Type B pancreatic cell (in vitro differentiated cells): ENCODE measurements at regions not wholly inside any gene's neighbourhood (a gene's known extent, or its start where the extent isn't known, plus 50 kb on each side); places are given as distances from the start of the nearest gene placed in this dataset.

Experiments used
- DNase-seq: peaks from one replicate; pipeline ENCODE4 v3.0.0; 2021; ENCODE audit warnings: mixed read lengths; ENCODE audit not compliant: unreplicated experiment; ENCODE audit errors: extremely low spot score
- H3K27ac Mint-ChIP-seq: 2 replicates; pipeline ENCODE4 v1.8.0; 2021; ENCODE audit warnings: mild to moderate bottlenecking, mixed read lengths
- H3K27me3 Mint-ChIP-seq: 2 replicates; pipeline ENCODE4 v1.8.0; 2021; ENCODE audit warnings: mixed read lengths
- H3K36me3 Mint-ChIP-seq: 2 replicates; pipeline ENCODE4 v1.8.0; 2021; ENCODE audit warnings: mixed read lengths
- H3K4me1 Mint-ChIP-seq: one replicate; pipeline ENCODE4 v1.8.0; 2021; ENCODE audit warnings: mixed read lengths; ENCODE audit not compliant: unreplicated experiment
- H3K4me3 Mint-ChIP-seq: 2 replicates; pipeline ENCODE4 v1.8.0; 2021; ENCODE audit warnings: mild to moderate bottlenecking, mixed read lengths
- H3K9me3 Mint-ChIP-seq: 2 replicates; pipeline ENCODE4 v1.8.0; 2021; ENCODE audit warnings: mixed read lengths
- TF ChIP-seq, protein P1 (sequence below): fragments of 200-600 bp; sonication (generic); conservative IDR thresholded peaks from 2 replicates; pipeline ENCODE4 v1.5.0; 2021; ENCODE audit warnings: antibody characterized with exemption, mild to moderate bottlenecking

DNA sequence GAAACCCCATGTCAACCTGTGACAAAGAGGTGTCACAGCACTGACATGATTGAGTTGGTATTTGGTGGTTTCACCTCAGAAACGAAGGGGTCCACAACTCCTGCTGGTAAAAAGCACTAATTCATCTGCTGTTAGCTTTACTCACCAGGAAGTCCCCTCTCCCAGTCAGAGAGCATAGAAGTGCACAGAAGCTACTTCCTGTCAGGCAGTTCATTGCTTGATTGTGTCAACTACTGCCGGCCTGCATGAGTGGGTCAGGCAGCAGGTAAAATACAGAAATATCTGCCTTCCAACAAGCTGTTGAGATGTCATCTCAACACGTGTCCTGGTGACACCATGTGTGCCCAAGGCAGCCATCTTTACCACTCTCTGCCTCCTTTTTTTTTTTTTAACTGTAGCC is 596.6 kb upstream of the NR2F2 start:
- no peak overlapping the region for H3K4me3 Mint-ChIP-seq
- H3K27ac Mint-ChIP-seq = no peak overlapping the region
- H3K27me3 Mint-ChIP-seq = no peaks in the 10 kb centered on the region
- TF ChIP-seq, protein P1, sequence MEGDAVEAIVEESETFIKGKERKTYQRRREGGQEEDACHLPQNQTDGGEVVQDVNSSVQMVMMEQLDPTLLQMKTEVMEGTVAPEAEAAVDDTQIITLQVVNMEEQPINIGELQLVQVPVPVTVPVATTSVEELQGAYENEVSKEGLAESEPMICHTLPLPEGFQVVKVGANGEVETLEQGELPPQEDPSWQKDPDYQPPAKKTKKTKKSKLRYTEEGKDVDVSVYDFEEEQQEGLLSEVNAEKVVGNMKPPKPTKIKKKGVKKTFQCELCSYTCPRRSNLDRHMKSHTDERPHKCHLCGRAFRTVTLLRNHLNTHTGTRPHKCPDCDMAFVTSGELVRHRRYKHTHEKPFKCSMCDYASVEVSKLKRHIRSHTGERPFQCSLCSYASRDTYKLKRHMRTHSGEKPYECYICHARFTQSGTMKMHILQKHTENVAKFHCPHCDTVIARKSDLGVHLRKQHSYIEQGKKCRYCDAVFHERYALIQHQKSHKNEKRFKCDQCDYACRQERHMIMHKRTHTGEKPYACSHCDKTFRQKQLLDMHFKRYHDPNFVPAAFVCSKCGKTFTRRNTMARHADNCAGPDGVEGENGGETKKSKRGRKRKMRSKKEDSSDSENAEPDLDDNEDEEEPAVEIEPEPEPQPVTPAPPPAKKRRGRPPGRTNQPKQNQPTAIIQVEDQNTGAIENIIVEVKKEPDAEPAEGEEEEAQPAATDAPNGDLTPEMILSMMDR = no peak
- peaks cover 10% of the 10 kb centered on the region for H3K4me1 Mint-ChIP-seq
- DNase-seq = no peak
- H3K36me3 Mint-ChIP-seq = peaks cover 5% of the 10 kb centered on the region
- peaks cover 17% of the 10 kb centered on the region for H3K9me3 Mint-ChIP-seq

DNA sequence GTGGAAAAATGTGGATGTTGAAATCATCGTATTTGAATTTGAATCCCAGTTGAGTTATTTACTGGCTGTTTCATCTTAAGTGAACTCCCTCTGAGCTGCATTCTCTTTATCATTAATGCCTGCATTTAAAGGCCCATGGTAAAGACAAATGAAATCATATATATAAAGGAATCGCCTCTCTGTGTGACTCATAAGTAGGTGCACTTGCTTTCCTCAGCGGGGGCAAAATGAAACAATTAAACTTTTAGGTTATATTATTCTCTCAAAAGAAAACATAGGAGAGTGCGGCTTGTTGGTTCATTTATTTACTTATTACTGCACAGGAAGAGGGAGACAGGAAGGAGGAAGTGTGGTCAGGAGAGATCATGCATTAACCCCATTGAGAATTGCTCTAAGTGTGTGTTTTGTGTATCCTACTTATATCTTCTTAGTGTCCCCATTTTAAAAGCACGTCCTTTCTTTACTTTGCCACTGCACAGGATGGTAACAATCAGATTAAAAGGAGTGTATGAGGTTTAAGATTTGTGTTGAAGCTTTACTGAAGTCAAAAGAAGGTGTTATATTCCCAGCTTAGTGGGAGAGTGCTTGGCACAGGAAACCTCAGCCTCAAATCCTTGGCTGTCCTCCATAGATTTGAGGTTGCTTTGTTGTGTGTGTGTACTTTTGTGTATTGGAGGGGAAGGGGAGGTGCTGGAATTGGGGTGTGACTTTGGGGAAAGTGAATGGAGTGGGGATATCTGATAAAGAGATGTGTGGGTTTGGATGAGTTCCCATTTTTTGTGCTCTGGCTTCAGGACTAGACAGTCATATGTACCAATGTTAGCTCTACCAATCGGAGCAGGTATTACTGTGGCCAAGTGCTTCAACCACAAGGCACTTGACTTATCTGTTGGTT is 595.8 kb upstream of the NR2F2 start:
- Mint-ChIP-seq H3K9me3 (peaks cover 17% of the 10 kb centered on the region), H3K27ac (peak overlapping the region; percentile 7), H3K27me3 (no peaks in the 10 kb centered on the region), H3K4me1 (peaks cover 10% of the 10 kb centered on the region), H3K36me3 (peaks cover 5% of the 10 kb centered on the region), H3K4me3 (no peak overlapping the region)
- TF ChIP-seq, protein P1 = no peak
- DNase-seq = no peak

DNA sequence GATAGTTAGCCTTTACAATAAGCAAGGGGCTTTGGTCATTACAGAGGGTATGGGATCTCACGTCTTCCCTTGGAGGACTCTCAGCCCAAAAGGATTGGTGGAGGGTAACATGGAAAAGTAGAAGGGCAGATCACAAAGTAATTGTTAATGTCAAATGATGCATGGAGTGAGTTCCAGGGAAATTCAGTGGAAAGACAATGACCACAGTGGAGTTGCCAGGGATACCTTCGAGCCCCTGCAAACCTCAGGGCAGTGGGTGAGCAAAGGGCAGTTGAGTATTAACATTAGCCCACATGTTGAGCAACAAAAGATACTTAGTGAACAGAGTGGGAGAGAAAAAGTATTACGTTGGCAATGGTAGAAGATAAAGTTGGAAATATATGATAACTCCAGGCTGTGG is 593.4 kb upstream of the NR2F2 start:
- H3K4me1 Mint-ChIP-seq = peaks cover 10% of the 10 kb centered on the region
- H3K27ac Mint-ChIP-seq = no peak overlapping the region
- TF ChIP-seq, protein P1 = no peak
- H3K27me3 Mint-ChIP-seq = no peaks in the 10 kb centered on the region
- H3K36me3 Mint-ChIP-seq = peaks cover 5% of the 10 kb centered on the region
- H3K9me3 Mint-ChIP-seq = peaks cover 17% of the 10 kb centered on the region
- no peak for DNase-seq
- no peak overlapping the region for H3K4me3 Mint-ChIP-seq

DNA sequence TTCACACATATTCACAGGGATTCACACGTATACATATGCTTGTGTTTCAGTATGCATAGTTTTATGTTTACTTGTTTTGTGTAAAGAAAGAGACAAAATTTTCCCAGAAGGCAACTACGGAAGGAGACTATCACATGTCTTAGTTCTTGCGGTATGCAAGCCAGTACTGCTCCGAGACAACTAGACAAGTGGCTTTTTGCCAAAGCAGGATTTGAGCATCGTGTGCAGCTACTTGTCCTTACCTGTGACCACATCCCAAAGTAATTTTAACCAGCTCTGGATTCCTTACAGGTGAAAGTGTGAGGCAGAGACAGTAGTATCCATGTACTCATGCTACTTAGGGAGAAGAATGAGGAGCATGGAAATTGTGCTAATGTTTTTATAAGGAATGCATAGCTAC is 591.4 kb upstream of the NR2F2 start:
- DNase-seq = no peak
- H3K4me1 Mint-ChIP-seq = peaks cover 10% of the 10 kb centered on the region
- peaks cover 5% of the 10 kb centered on the region for H3K36me3 Mint-ChIP-seq
- no peak overlapping the region for H3K27ac Mint-ChIP-seq
- H3K9me3 Mint-ChIP-seq = peaks cover 25% of the 10 kb centered on the region
- H3K27me3 Mint-ChIP-seq = no peaks in the 10 kb centered on the region
- no peak overlapping the region for H3K4me3 Mint-ChIP-seq
- TF ChIP-seq, protein P1 = no peak

DNA sequence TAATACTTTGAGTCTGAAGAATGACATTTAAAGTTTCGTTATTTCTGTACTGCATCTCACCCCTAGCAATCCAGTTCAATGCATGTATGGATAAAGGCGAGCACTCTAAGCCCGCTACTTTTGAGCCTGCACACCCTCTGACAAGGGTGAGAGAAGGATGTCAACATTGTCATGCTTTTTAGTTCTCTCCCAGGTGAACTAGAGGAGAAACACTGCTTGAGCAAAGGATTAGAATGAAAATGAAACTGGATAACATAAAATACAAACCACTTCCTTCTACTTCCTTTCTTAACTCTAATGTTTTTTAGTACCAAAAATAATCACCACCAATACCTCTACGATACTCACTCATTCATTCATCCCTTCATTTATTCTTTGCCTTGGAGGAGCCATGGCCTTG is 588.7 kb upstream of the NR2F2 start:
- no peaks in the 10 kb centered on the region for H3K27me3 Mint-ChIP-seq
- H3K4me3 Mint-ChIP-seq = no peak overlapping the region
- H3K27ac Mint-ChIP-seq = no peak overlapping the region
- TF ChIP-seq, protein P1 = no peak
- peaks cover 8% of the 10 kb centered on the region for H3K9me3 Mint-ChIP-seq
- no peaks in the 10 kb centered on the region for H3K4me1 Mint-ChIP-seq
- DNase-seq = no peak
- H3K36me3 Mint-ChIP-seq = no peaks in the 10 kb centered on the region
